Stimulated activated effector memory CD8-positive, alpha-beta T cell treated with anti-CD3 and anti-CD28 coated beads, Interleukin-12 subunit alpha, Interleukin-12 subunit beta, amount 100 ng/mL, for 72 hours (primary cell): ENCODE measurements at regions not wholly inside any gene's neighbourhood (a gene's known extent, or its start where the extent isn't known, plus 50 kb on each side); places are given as distances from the start of the nearest gene placed in this dataset.
A peak's percentile ranks its signal among the peaks of the same experiment; 100 is the strongest.

Experiments used
- ATAC-seq: fragments of 150-1000 bp; cut with Tn5 transposase; 2 replicates; pipeline ENCODE4 v1.10.0; 2021
- DNase-seq, 2 donors: peaks; one replicate each; pipeline ENCODE4 v3.0.0; 2021 to 2022; ENCODE audit warnings: low spot score in 2 of 2
- H3K27ac Mint-ChIP-seq: one replicate; pipeline ENCODE4 v1.8.0; 2022; ENCODE audit warnings: mild to moderate bottlenecking, mixed read lengths
- H3K36me3 Mint-ChIP-seq: one replicate; pipeline ENCODE4 v1.8.0; 2022; ENCODE audit warnings: mild to moderate bottlenecking, mixed read lengths
- H3K4me1 Mint-ChIP-seq: one replicate; pipeline ENCODE4 v1.8.0; 2022; ENCODE audit warnings: mixed read lengths
- H3K4me3 Mint-ChIP-seq: one replicate; pipeline ENCODE4 v1.8.0; 2022; ENCODE audit warnings: mild to moderate bottlenecking, mixed read lengths
- H3K9me3 Mint-ChIP-seq: one replicate; pipeline ENCODE4 v1.8.0; 2022; ENCODE audit warnings: mixed read lengths

- H3K36me3 Mint-ChIP-seq = no peaks in the 10 kb centered on the region
- H3K4me1 Mint-ChIP-seq = peaks cover 14% of the 10 kb centered on the region
- H3K4me3 Mint-ChIP-seq = no peak overlapping the region
- DNase-seq (no peak), ATAC-seq (no peak)
- H3K27ac Mint-ChIP-seq = no peak overlapping the region
- no peaks in the 10 kb centered on the region for H3K9me3 Mint-ChIP-seq
Observed at GRCh38 chr10:25076506-25077177, 60.2 kb downstream of the THNSL1 start.

- peak; percentile 50 for ATAC-seq
- H3K4me1 Mint-ChIP-seq = peaks cover 14% of the 10 kb centered on the region
- no peak overlapping the region for H3K27ac Mint-ChIP-seq
- DNase-seq = no peak
- H3K9me3 Mint-ChIP-seq = no peaks in the 10 kb centered on the region
- H3K4me3 Mint-ChIP-seq = no peak overlapping the region
- H3K36me3 Mint-ChIP-seq = no peaks in the 10 kb centered on the region
Observed at GRCh38 chr10:25078658-25079431, 62.4 kb downstream of the THNSL1 start.

- no peaks in the 10 kb centered on the region for H3K36me3 Mint-ChIP-seq
- H3K9me3 Mint-ChIP-seq = no peaks in the 10 kb centered on the region
- DNase-seq = peak; percentile 54 to 76
Observed at GRCh38 chr10:25080880-25081581, 64.6 kb downstream of the THNSL1 start.

GRCh38 chr10:25082276-25083204 lies 66.1 kb downstream of the THNSL1 start:
- no peak for DNase-seq
- ATAC-seq = no peak
- no peak overlapping the region for H3K27ac Mint-ChIP-seq

More at GRCh38 chr10:25080880-25081581, 64.6 kb downstream of the THNSL1 start:
- Mint-ChIP-seq H3K4me3 (no peak overlapping the region), H3K4me1 (peaks cover 14% of the 10 kb centered on the region), H3K27ac (no peak overlapping the region)
- ATAC-seq = peak; percentile 77

GRCh38 chr10:25083546-25084111 lies 67.2 kb downstream of the THNSL1 start:
- H3K27ac Mint-ChIP-seq = no peak overlapping the region

More at GRCh38 chr10:25082276-25083204, 66.1 kb downstream of the THNSL1 start:
- peaks cover 14% of the 10 kb centered on the region for H3K4me1 Mint-ChIP-seq
- H3K36me3 Mint-ChIP-seq = no peaks in the 10 kb centered on the region
- no peak overlapping the region for H3K4me3 Mint-ChIP-seq
- H3K9me3 Mint-ChIP-seq = no peaks in the 10 kb centered on the region

GRCh38 chr10:25084447-25084846 lies 68.0 kb downstream of the THNSL1 start:
- no peaks in the 10 kb centered on the region for H3K9me3 Mint-ChIP-seq
- H3K27ac Mint-ChIP-seq = no peak overlapping the region
- H3K4me3 Mint-ChIP-seq = no peak overlapping the region
- ATAC-seq = no peak
- no peaks in the 10 kb centered on the region for H3K36me3 Mint-ChIP-seq
- peaks cover 8% of the 10 kb centered on the region for H3K4me1 Mint-ChIP-seq
- no peak for DNase-seq

More at GRCh38 chr10:25083546-25084111, 67.2 kb downstream of the THNSL1 start:
- no peak for ATAC-seq
- DNase-seq = no peak
- Mint-ChIP-seq H3K4me1 (peaks cover 14% of the 10 kb centered on the region), H3K36me3 (no peaks in the 10 kb centered on the region), H3K4me3 (no peak overlapping the region), H3K9me3 (no peaks in the 10 kb centered on the region)

- no peaks in the 10 kb centered on the region for H3K36me3 Mint-ChIP-seq
- H3K4me1 Mint-ChIP-seq = no peaks in the 10 kb centered on the region
- ATAC-seq = no peak
- peaks cover 25% of the 10 kb centered on the region for H3K9me3 Mint-ChIP-seq
- no peak overlapping the region for H3K27ac Mint-ChIP-seq
- no peak for DNase-seq
- H3K4me3 Mint-ChIP-seq = no peak overlapping the region
Observed at GRCh38 chr10:25094590-25094989, 78.2 kb downstream of the THNSL1 start.

- no peaks in the 10 kb centered on the region for H3K36me3 Mint-ChIP-seq
- H3K4me1 Mint-ChIP-seq = no peaks in the 10 kb centered on the region
- peaks cover 22% of the 10 kb centered on the region for H3K9me3 Mint-ChIP-seq
- ATAC-seq (no peak), DNase-seq (no peak)
- H3K4me3 Mint-ChIP-seq = no peak overlapping the region
- H3K27ac Mint-ChIP-seq = no peak overlapping the region
Observed at GRCh38 chr10:25097669-25098411, 77.0 kb upstream of the GPR158 start.

GRCh38 chr10:25100141-25100540 lies 74.7 kb upstream of the GPR158 start:
- ATAC-seq (no peak), DNase-seq (no peak)
- H3K36me3 Mint-ChIP-seq = no peaks in the 10 kb centered on the region
- no peak overlapping the region for H3K27ac Mint-ChIP-seq
- no peak overlapping the region for H3K4me3 Mint-ChIP-seq
- H3K4me1 Mint-ChIP-seq = no peaks in the 10 kb centered on the region
- peaks cover 5% of the 10 kb centered on the region for H3K9me3 Mint-ChIP-seq

GRCh38 chr10:25101461-25102146 lies 73.2 kb upstream of the GPR158 start:
- Mint-ChIP-seq H3K4me1 (no peaks in the 10 kb centered on the region), H3K36me3 (no peaks in the 10 kb centered on the region)
- ATAC-seq = no peak

GRCh38 chr10:25102147-25102822 lies 72.5 kb upstream of the GPR158 start:
- DNase-seq (no peak), ATAC-seq (no peak)
- Mint-ChIP-seq H3K9me3 (peaks cover 3% of the 10 kb centered on the region), H3K27ac (no peak overlapping the region), H3K36me3 (no peaks in the 10 kb centered on the region), H3K4me1 (no peaks in the 10 kb centered on the region), H3K4me3 (no peak overlapping the region)

More at GRCh38 chr10:25101461-25102146, 73.2 kb upstream of the GPR158 start:
- Mint-ChIP-seq H3K4me3 (no peak overlapping the region), H3K9me3 (peaks cover 3% of the 10 kb centered on the region), H3K27ac (no peak overlapping the region)
- no peak for DNase-seq

GRCh38 chr10:25103703-25104102 lies 71.1 kb upstream of the GPR158 start:
- no peak for ATAC-seq
- Mint-ChIP-seq H3K9me3 (no peaks in the 10 kb centered on the region), H3K4me1 (no peaks in the 10 kb centered on the region), H3K36me3 (no peaks in the 10 kb centered on the region), H3K27ac (no peak overlapping the region), H3K4me3 (no peak overlapping the region)
- DNase-seq = no peak

GRCh38 chr10:25104441-25104840 lies 70.4 kb upstream of the GPR158 start:
- no peak for DNase-seq
- no peak for ATAC-seq
- Mint-ChIP-seq H3K9me3 (no peaks in the 10 kb centered on the region), H3K4me3 (no peak overlapping the region), H3K4me1 (no peaks in the 10 kb centered on the region), H3K36me3 (no peaks in the 10 kb centered on the region), H3K27ac (no peak overlapping the region)
